ENCODE measurements at regions not wholly inside any gene's neighbourhood (a gene's known extent, or its start where the extent isn't known, plus 50 kb on each side); places are given as distances from the start of the nearest gene placed in this dataset.

GRCh38 chr9:120294003-120294402 is 286.0 kb downstream of the CDK5RAP2 start:
- DNase-seq (ENCODE audit: low read depth in 4 of 4, low spot score in 3 of 4), result no peak

- DNase-seq (ENCODE audit: low read depth in 4 of 4, low spot score in 3 of 4), result no peak
These were observed 287.4 kb downstream of the CDK5RAP2 start for GRCh38 chr9:120292606-120293005.

- DNase-seq (ENCODE audit: low read depth in 4 of 4, low spot score in 3 of 4), result no peak
These were observed 288.9 kb downstream of the CDK5RAP2 start for GRCh38 chr9:120291050-120291449.

DNA sequence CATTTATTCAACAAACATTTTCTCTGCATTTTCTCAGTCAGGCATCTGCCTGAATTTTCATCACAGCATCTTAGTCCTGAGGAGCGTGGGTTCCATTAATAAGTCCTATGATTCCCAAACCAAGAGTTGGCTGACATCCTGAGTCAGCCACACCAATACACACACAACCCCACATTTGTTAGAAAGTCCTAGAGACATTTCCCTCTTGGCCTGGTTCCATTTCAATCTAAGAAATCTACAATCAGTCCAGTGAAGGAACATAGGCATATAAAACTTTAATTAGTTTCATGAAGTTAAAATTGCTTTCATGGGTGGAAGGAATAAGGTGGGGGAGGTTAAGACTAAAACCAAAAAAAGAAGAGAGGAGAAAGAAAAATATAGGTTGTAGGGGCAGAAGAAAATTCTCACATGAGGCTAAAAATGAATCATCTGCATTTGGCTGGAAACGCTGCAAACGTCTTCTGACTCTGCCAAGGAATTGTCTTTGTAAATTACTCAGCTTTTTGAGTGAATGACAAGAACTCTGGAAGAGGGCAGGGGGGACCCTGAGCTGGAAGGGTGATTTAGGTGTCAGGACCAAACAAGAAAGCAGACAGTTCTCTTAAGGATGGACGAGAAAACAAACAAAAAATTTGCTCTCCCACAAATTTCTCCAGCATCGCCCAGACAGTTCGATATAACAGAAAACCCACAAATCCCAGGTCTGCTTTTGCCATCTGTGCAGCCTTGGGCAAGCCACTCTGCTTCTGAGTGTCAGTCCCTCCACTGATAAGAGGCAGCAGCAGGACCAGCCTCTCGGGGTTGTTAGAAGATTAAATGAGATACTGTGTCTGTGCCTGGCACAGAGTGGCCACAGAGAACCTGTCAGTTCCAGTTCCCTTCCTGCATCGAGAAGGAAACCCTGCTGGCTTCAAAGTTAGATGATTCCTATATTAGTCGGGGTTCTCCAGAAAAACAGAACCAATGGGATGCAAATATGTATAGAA is 289.7 kb downstream of the CDK5RAP2 start:
- no peak for DNase-seq (ENCODE audit: low read depth in 4 of 4, low spot score in 3 of 4)

DNA sequence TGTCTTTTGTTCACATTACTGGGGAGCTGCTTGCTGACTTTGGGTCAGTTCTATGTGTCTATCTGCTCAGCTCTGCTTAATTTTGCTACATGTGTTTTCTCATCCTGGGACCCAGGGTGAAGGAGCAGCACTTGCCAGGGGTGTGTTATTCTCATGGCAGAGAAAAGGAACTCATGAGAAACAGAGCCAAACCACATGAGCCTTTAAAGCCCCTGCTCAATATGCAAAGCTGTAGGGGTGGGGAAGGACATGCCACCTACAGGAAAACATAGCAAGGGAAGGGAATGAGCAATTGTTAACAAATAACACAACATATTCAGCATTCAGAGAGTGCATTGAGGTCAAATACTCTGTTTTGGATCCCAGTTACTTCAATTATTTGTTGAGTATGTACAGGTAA is 290.9 kb downstream of the CDK5RAP2 start:
- DNase-seq (ENCODE audit: low read depth in 4 of 4, low spot score in 3 of 4), result no peak

DNA sequence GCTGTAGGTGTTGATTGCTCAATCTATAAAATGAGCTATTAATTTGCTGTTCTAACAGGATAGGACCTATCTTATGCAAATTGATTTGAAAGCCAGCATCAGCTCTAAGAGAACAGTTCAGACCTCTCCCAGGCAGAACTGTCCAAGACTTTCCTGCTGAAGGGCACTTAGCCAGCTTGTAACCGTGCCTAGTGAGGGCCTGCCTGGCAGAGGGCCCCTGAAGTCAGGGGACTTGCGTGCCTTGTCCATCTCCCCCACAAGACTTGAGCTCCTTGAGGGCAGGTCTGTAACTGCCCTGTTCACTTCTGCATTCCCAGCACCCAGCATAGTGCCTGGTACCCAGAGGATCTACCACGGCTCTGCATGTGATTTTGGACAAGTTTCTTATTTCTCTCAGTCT is 293.4 kb downstream of the CDK5RAP2 start:
- no peak for DNase-seq (ENCODE audit: low read depth in 4 of 4, low spot score in 3 of 4)

- peak in 1 of 4 donors; percentile 11 for DNase-seq (ENCODE audit: low read depth in 4 of 4, low spot score in 3 of 4)
These were observed 295.1 kb downstream of the CDK5RAP2 start for GRCh38 chr9:120284821-120285220.

- no peak for DNase-seq (ENCODE audit: low read depth in 4 of 4, low spot score in 3 of 4)
These were observed 298.3 kb downstream of the CDK5RAP2 start for GRCh38 chr9:120281665-120282064.

DNA sequence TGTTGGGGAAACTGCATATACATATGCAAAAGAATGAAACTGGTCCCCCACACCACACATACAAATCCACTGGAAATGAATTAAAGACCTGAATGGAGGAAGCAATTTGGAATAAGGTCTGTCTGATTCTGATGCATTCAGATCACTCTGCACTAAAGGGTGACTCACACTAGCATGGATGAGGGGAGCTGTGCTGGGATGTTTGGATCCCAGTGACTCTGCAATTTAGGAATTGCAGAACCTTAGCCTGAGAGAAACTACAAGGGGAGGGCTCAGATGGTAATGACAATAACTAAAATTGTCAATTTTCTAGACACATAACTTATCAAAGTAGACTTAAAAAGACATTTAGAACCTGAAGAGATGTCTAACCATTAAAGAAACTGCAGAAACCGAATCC is 312.0 kb downstream of the CDK5RAP2 start:
- DNase-seq (ENCODE audit: low read depth in 4 of 4, low spot score in 3 of 4), result no peak

GRCh38 chr9:120265791-120266190 is 314.2 kb downstream of the CDK5RAP2 start:
- no peak for DNase-seq (ENCODE audit: low read depth in 4 of 4, low spot score in 3 of 4)

- DNase-seq (ENCODE audit: low read depth in 4 of 4, low spot score in 3 of 4), result no peak
These were observed 315.4 kb downstream of the CDK5RAP2 start for GRCh38 chr9:120264528-120264927.

GRCh38 chr9:120263836-120264235 is 316.1 kb downstream of the CDK5RAP2 start:
- no peak for DNase-seq (ENCODE audit: low read depth in 4 of 4, low spot score in 3 of 4)

GRCh38 chr9:120261419-120261818 is 318.5 kb downstream of the CDK5RAP2 start:
- no peak for DNase-seq (ENCODE audit: low read depth in 4 of 4, low spot score in 3 of 4)

- no peak for DNase-seq (ENCODE audit: low read depth in 4 of 4, low spot score in 3 of 4)
These were observed 320.9 kb downstream of the CDK5RAP2 start for GRCh38 chr9:120259100-120259499.

- DNase-seq (ENCODE audit: low read depth in 4 of 4, low spot score in 3 of 4), result no peak
These were observed 321.9 kb downstream of the CDK5RAP2 start for GRCh38 chr9:120258096-120258495.

DNA sequence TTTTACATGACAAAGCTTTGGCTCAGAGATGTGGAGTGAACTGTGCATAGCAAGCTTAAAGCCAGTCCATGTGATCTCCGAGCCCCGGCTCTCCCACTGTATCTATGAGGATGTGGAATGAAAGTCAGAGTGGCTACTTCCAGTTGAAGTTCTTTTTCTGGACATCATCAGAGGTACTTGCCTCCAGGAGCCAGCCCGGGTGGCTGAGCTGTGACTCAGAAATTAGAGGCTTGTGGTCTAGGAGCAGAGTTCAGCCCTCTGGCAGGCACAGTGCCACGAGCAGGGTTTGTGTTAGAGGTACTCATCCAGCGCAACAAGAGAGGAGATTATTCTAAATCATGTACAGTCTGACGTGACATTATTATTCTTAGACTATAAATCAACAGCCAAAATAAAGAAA is 322.5 kb downstream of the CDK5RAP2 start:
- DNase-seq (ENCODE audit: low read depth in 4 of 4, low spot score in 3 of 4), result no peak

DNA sequence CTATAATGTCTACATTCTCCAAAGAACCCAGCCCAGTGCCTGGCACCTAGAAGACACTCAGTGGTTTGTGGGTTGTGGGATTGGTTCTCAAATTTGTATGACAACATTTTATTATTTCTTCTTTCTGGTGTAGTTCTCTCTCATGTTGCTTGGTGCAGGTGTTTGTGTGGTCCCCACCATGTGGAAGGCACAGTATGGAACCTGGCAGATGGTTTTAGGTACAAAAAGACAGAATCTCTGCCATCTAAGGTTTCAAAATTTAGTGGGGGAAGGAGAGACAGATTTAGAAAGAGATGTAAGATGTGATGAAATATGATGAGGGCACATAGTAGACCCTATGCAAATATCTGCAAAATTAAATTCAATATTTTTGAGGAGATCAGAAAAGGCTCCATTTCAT is 323.8 kb downstream of the CDK5RAP2 start:
- DNase-seq (ENCODE audit: low read depth in 4 of 4, low spot score in 3 of 4), result no peak

DNA sequence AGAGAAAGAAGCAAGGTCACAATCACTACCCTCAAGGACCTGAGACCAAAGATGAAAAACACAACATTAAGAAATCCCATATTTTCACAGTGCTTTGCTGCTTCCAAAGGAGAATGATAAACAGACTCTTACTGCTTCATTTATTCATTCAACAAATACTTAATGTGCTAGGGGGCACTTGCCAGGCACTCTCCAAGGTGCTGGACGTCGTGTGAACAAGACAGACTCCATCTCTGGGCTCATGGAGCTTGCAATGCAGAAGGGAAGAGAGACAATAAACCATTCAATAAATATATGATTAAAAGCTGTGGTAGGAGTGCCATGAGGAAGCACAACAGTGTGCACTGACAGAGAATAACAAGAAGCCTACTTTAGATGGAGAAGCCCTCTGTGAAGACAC is 327.7 kb downstream of the CDK5RAP2 start:
- no peak for DNase-seq (ENCODE audit: low read depth in 4 of 4, low spot score in 3 of 4)

- DNase-seq (ENCODE audit: low read depth in 4 of 4, low spot score in 3 of 4), result no peak
These were observed 337.7 kb downstream of the CDK5RAP2 start for GRCh38 chr9:120242116-120242811.

GRCh38 chr9:120236596-120236995 is 343.4 kb downstream of the CDK5RAP2 start:
- no peak for DNase-seq (ENCODE audit: low read depth in 4 of 4, low spot score in 3 of 4)

DNA sequence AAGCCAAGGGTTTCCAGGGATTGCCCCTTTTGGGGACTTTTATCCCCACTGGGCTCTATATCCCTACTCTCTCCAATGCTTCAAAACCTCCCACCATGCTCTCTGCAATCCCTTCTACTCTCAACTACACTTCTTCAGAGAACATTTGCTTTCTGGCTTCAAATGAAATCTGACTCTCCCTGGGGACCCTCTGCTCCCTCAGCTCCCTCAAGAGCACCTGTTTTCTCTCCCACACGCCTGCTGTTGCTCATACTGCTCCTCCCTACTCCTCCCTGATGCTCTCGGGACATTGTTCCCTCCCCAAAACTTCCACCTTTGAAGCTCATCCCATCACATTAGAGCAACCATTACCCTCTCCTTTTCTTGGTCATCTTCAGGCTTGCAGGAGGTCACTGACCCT is 344.9 kb downstream of the CDK5RAP2 start:
- no peak for DNase-seq (ENCODE audit: low read depth in 4 of 4, low spot score in 3 of 4)

GRCh38 chr9:120230227-120230626 is 349.7 kb downstream of the CDK5RAP2 start:
- no peak for DNase-seq (ENCODE audit: low read depth in 4 of 4, low spot score in 3 of 4)
